Cardiac fibroblast (primary cell): ENCODE measurements at regions not wholly inside any gene's neighbourhood (a gene's known extent, or its start where the extent isn't known, plus 50 kb on each side); places are given as distances from the start of the nearest gene placed in this dataset.
A peak's percentile ranks its signal among the peaks of the same experiment; 100 is the strongest.

Experiments used
- DNase-seq, 2 donors: peaks; one replicate each; pipeline versions ENCODE4 v3.0.0 to v3.0.0-alpha.2; 2010; ENCODE audit warnings: low read depth in 2 of 2
- H3K4me3 ChIP-seq, 2 donors: replicated peaks in 1 of 2; 1 replicate in 1 of 2; 2 replicates in 1 of 2; pipeline ENCODE4 v1.5.1; 2011; ENCODE audit warnings: low read depth in 2 of 2, low read length in 2 of 2, mild to moderate bottlenecking in 2 of 2, moderate library complexity in 1 of 2
- CTCF ChIP-seq: IDR thresholded peaks from one replicate; pipeline ENCODE4 v1.5.1; 2011; ENCODE audit warnings: low read depth, mild to moderate bottlenecking, low read length, inconsistent platforms

GRCh38 chr13:72586518-72586917, 140.9 kb downstream of the MZT1 start:
- TF ChIP-seq CTCF: no peak
- DNase-seq: peak in 1 of 2 donors; percentile 5

GRCh38 chr13:72585254-72585653, 142.2 kb downstream of the MZT1 start:
- DNase-seq: no peak
- H3K4me3 ChIP-seq: no peak overlapping the region
- TF ChIP-seq CTCF: no peak

More at GRCh38 chr13:72586518-72586917, 140.9 kb downstream of the MZT1 start:
- H3K4me3 ChIP-seq: no peak overlapping the region

GRCh38 chr13:72571191-72571590, 156.2 kb downstream of the MZT1 start:
- H3K4me3 ChIP-seq: no peak overlapping the region
- TF ChIP-seq CTCF: no peak
- no peak for DNase-seq

- DNase-seq: no peak
- TF ChIP-seq CTCF: no peak
These were observed 157.4 kb downstream of the MZT1 start for GRCh38 chr13:72570019-72570418.

GRCh38 chr13:72567566-72567965, 159.9 kb downstream of the MZT1 start:
- TF ChIP-seq CTCF: no peak
- no peak overlapping the region for H3K4me3 ChIP-seq
- no peak for DNase-seq

More at GRCh38 chr13:72570019-72570418, 157.4 kb downstream of the MZT1 start:
- no peak overlapping the region for H3K4me3 ChIP-seq

GRCh38 chr13:72566526-72566925, 160.9 kb downstream of the MZT1 start:
- H3K4me3 ChIP-seq: no peak overlapping the region
- TF ChIP-seq CTCF: no peak
- DNase-seq: no peak

- H3K4me3 ChIP-seq: no peak overlapping the region
- peak; percentile 33 to 42 for DNase-seq
- peak; percentile 51 for TF ChIP-seq CTCF
These were observed 161.5 kb downstream of the MZT1 start for GRCh38 chr13:72565893-72566292.
